Natural killer cell (primary cell): ENCODE measurements at regions not wholly inside any gene's neighbourhood (a gene's known extent, or its start where the extent isn't known, plus 50 kb on each side); places are given as distances from the start of the nearest gene placed in this dataset.

Experiments
- ATAC-seq, 3 donors: fragments of 150-1000 bp in 2 of 3; fragments of 200-7000 bp in 1 of 3; cut with Tn5 transposase; 1 replicate in 1 of 3; 2 replicates in 2 of 3; pipeline ENCODE4 v1.10.0; 2021; ENCODE audit warnings: mild to moderate bottlenecking in 2 of 3, moderate library complexity in 2 of 3
- DNase-seq, 2 donors: peaks; one replicate each; pipeline versions ENCODE4 v3.0.0 to v3.0.0-alpha.2; 2013 to 2021; ENCODE audit warnings: mixed read lengths in 1 of 2
- H3K27ac ChIP-seq: one replicate; pipeline ENCODE4 v1.5.1; 2013; ENCODE audit warnings: mild to moderate bottlenecking, low read length
- H3K27me3 ChIP-seq: one replicate; pipeline ENCODE4 v1.6.1; 2013; ENCODE audit warnings: low read length; ENCODE audit not compliant: control insufficient read depth, insufficient read depth
- H3K36me3 ChIP-seq: one replicate; pipeline ENCODE4 v1.6.1; 2013; ENCODE audit warnings: low read length; ENCODE audit not compliant: control insufficient read depth, insufficient read depth
- H3K4me1 ChIP-seq: one replicate; pipeline ENCODE4 v1.6.1; 2013; ENCODE audit warnings: low read length; ENCODE audit not compliant: control insufficient read depth, insufficient read depth
- H3K4me3 ChIP-seq: one replicate; pipeline ENCODE4 v1.5.1; 2013; ENCODE audit warnings: low read length
- H3K9me3 ChIP-seq: one replicate; pipeline ENCODE4 v1.6.1; 2013; ENCODE audit warnings: low read length; ENCODE audit not compliant: control insufficient read depth, insufficient read depth
- H3K27ac Mint-ChIP-seq, 2 donors: one replicate each; pipeline ENCODE4 v1.8.0; 2022; ENCODE audit warnings: mild to moderate bottlenecking in 2 of 2, mixed read lengths in 2 of 2, moderate library complexity in 1 of 2
- H3K27me3 Mint-ChIP-seq, 2 donors: one replicate each; pipeline ENCODE4 v1.8.0; 2022; ENCODE audit warnings: low read depth in 2 of 2, mixed read lengths in 2 of 2
- H3K36me3 Mint-ChIP-seq: one replicate; pipeline ENCODE4 v1.8.0; 2022; ENCODE audit warnings: mixed read lengths
- H3K4me1 Mint-ChIP-seq, 2 donors: one replicate each; pipeline ENCODE4 v1.8.0; 2022; ENCODE audit warnings: mixed read lengths in 2 of 2
- H3K4me3 Mint-ChIP-seq: one replicate; pipeline ENCODE4 v1.8.0; 2022; ENCODE audit warnings: mild to moderate bottlenecking, moderate library complexity, mixed read lengths
- H3K9me3 Mint-ChIP-seq, 2 donors: one replicate each; pipeline ENCODE4 v1.8.0; 2022; ENCODE audit warnings: mixed read lengths in 2 of 2
- WGBS: methylation state at CpG from one replicate; pipeline ENCODE4 v1.1.7; 2013; ENCODE audit warnings: missing lambda C conversion rate; ENCODE audit not compliant: insufficient coverage; 5-methylcytosine and 5-hydroxymethylcytosine counted together
- intact Hi-C: fragments of 100-400 bp; cut with micrococcal nuclease; formaldehyde crosslinking; loops from one replicate; pipeline ENCODE4 v1.14.2; 2022
- TF ChIP-seq, protein P1 (sequence below): fragments of 200-600 bp; IDR thresholded peaks from one replicate; pipeline ENCODE4 v1.8.0; 2022; ENCODE audit warnings: antibody characterized with exemption

DNA sequence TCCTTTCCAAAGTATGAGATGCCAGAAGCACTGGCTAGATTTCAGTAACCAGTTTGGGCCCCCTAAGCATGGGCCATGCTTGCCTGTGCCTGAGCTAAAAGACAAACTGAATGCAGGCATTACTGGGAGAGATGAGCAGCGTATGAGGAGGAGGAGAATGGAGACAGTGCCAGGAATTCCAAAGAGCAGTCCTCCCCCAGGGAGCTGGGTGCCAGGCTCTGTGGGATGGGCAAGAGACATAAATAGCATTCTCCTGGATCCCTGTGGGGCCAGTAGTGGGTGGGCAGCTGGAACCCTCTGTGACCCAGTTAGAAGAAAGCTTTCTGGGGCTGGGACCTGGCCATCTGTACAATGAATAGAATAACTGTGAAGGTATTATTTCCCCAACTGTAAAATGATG is 235.6 kb downstream of the KCNA4 start:
- H3K36me3 ChIP-seq, result no peaks in the 10 kb centered on the region
- WGBS, result 73% methylated on average over 1 of the region's 1 CpG
- no peak overlapping the region for H3K27ac Mint-ChIP-seq
- no peaks in the 10 kb centered on the region for H3K4me1 ChIP-seq
- H3K9me3 Mint-ChIP-seq, result peaks cover 11 to 14% of the 10 kb centered on the region in 2 donors
- peaks cover 4% of the 10 kb centered on the region for H3K9me3 ChIP-seq
- intact Hi-C loops, result no loop called here
- H3K27me3 ChIP-seq, result no peaks in the 10 kb centered on the region
- no peak overlapping the region for H3K27ac ChIP-seq
- TF ChIP-seq, protein P1, sequence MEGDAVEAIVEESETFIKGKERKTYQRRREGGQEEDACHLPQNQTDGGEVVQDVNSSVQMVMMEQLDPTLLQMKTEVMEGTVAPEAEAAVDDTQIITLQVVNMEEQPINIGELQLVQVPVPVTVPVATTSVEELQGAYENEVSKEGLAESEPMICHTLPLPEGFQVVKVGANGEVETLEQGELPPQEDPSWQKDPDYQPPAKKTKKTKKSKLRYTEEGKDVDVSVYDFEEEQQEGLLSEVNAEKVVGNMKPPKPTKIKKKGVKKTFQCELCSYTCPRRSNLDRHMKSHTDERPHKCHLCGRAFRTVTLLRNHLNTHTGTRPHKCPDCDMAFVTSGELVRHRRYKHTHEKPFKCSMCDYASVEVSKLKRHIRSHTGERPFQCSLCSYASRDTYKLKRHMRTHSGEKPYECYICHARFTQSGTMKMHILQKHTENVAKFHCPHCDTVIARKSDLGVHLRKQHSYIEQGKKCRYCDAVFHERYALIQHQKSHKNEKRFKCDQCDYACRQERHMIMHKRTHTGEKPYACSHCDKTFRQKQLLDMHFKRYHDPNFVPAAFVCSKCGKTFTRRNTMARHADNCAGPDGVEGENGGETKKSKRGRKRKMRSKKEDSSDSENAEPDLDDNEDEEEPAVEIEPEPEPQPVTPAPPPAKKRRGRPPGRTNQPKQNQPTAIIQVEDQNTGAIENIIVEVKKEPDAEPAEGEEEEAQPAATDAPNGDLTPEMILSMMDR, result no peak
- H3K4me3 ChIP-seq, result no peak overlapping the region
- no peaks in the 10 kb centered on the region for H3K4me1 Mint-ChIP-seq
- no peaks in the 10 kb centered on the region for H3K36me3 Mint-ChIP-seq
- no peak overlapping the region for H3K4me3 Mint-ChIP-seq
- no peak for ATAC-seq
- DNase-seq, result no peak
- no peaks in the 10 kb centered on the region for H3K27me3 Mint-ChIP-seq

DNA sequence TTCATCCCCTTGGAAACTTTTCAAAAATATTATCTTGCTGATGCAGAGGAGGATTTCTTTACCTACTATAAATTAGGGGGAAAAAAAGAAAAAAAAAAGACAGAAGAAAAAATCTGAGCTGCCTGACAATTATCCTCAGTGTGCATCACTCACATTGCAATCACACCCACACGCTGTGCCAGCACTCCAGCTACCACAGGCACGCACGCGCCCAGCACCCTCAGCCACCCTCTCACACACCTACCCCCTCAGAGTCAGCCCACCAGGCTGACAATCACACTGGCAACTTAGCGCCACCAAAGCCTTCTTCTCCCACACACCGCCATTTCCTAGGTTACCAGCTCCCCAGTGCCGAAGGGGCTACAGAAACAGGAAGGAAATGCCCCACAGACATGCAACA is 236.1 kb downstream of the KCNA4 start:
- TF ChIP-seq, protein P1, result no peak
- DNase-seq (no peak), ATAC-seq (no peak)
- H3K4me1 Mint-ChIP-seq, result no peaks in the 10 kb centered on the region
- peaks cover 4% of the 10 kb centered on the region for H3K9me3 ChIP-seq
- H3K36me3 ChIP-seq, result no peaks in the 10 kb centered on the region
- 61% methylated on average over 7 of the region's 7 CpGs for WGBS
- H3K27ac ChIP-seq, result no peak overlapping the region
- H3K9me3 Mint-ChIP-seq, result peaks cover 9 to 11% of the 10 kb centered on the region in 2 donors
- H3K27me3 ChIP-seq, result no peaks in the 10 kb centered on the region
- H3K4me1 ChIP-seq, result no peaks in the 10 kb centered on the region
- H3K4me3 ChIP-seq, result no peak overlapping the region
- intact Hi-C loops, result no loop called here
- no peaks in the 10 kb centered on the region for H3K27me3 Mint-ChIP-seq
- H3K36me3 Mint-ChIP-seq, result no peaks in the 10 kb centered on the region
- no peak overlapping the region for H3K4me3 Mint-ChIP-seq
- no peak overlapping the region for H3K27ac Mint-ChIP-seq

DNA sequence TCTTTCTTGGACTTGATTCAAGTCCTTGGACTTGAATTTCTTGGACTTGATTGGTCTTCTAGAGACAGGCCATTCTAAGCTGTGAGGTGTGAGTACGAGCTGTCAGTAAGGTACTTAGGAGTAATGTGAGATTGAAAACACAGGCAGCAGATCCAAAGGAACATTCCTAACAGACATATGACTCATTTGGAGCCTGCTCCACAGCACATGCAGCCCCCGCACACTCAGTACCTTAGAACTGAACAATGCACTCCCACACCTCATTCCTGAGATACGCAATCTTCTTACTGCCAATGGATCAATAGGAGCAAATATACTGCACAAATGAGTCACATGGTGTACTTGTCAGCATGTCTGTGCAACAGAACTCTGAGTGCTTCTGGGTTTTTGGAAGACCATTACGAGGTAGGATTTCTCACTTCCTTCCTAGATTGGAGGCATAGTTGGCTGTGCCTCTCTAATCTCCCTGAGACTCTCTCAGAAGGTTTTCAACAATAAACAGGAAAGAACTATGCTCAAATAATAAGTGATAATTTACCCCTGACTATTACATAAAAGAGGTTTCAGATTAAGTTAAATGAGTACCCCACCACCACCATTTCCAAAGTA is 243.1 kb downstream of the KCNA4 start:
- ATAC-seq, result no peak
- Mint-ChIP-seq H3K27me3 (no peaks in the 10 kb centered on the region), H3K36me3 (peaks cover 9% of the 10 kb centered on the region)

More for the DNA sequence above, 243.1 kb downstream of the KCNA4 start:
- H3K4me1 ChIP-seq, result no peaks in the 10 kb centered on the region
- WGBS, result 83% methylated on average over 4 of the region's 4 CpGs
- peaks cover 3% of the 10 kb centered on the region for H3K9me3 ChIP-seq
- H3K4me3 ChIP-seq, result no peak overlapping the region
- peaks cover 8 to 10% of the 10 kb centered on the region in 2 donors for H3K9me3 Mint-ChIP-seq
- intact Hi-C loops, result no loop called here
- no peak overlapping the region for H3K4me3 Mint-ChIP-seq
- H3K36me3 ChIP-seq, result no peaks in the 10 kb centered on the region
- TF ChIP-seq, protein P1, result no peak
- H3K27me3 ChIP-seq, result no peaks in the 10 kb centered on the region
- DNase-seq, result no peak
- no peaks in the 10 kb centered on the region for H3K4me1 Mint-ChIP-seq
- H3K27ac Mint-ChIP-seq, result no peak overlapping the region
- H3K27ac ChIP-seq, result no peak overlapping the region
